Astrocyte of the spinal cord (primary cell): ENCODE measurements at regions not wholly inside any gene's neighbourhood (a gene's known extent, or its start where the extent isn't known, plus 50 kb on each side); places are given as distances from the start of the nearest gene placed in this dataset.

Source experiments
- DNase-seq: peaks from one replicate; pipeline ENCODE4 v3.0.0; 2011; ENCODE audit warnings: low read depth, low spot score
- H3K4me3 ChIP-seq: 2 replicates; pipeline ENCODE4 v1.5.1; 2011; ENCODE audit warnings: low read depth, mild to moderate bottlenecking, low read length, moderate library complexity
- CTCF ChIP-seq: IDR thresholded peaks from 2 replicates; pipeline ENCODE4 v1.5.1; 2012; ENCODE audit warnings: low read depth, mild to moderate bottlenecking, low read length, inconsistent platforms
- in situ Hi-C: cut with HindIII; loops from 2 replicates; pipeline ENCODE4 v1.10.0; 2017; ENCODE audit warnings: low sequenced_read_pairs

DNA sequence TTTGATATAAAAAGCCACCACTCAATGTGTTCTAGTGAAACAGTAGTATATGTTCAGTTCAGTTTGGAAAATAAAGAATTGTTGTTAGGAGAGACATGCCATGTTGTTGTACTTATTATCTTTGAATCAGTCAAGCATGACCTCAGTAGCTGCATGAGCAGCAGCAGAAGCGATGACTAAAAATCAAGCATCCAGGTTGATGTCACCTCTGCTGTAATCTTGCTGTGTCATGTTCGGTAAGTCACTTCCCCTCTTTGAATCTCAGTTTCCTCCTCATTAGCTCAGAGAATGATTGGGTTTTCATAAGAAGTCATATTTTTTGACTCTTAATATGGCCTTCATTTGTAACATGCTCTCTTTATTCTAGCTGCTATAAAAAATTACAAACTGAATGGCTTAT lies 428.4 kb upstream of the B3GALT2 start:
- no peak overlapping the region for H3K4me3 ChIP-seq
- no peak for TF ChIP-seq CTCF
- DNase-seq: peak; percentile 35
- in situ Hi-C loops: no loop called here

GRCh38 chr1:193614275-193614674 lies 427.9 kb upstream of the B3GALT2 start:
- in situ Hi-C loops: no loop called here

GRCh38 chr1:193613041-193613440 lies 426.6 kb upstream of the B3GALT2 start:
- H3K4me3 ChIP-seq: no peak overlapping the region
- DNase-seq: no peak
- in situ Hi-C loops: no loop called here
- TF ChIP-seq CTCF: no peak

More at GRCh38 chr1:193614275-193614674, 427.9 kb upstream of the B3GALT2 start:
- H3K4me3 ChIP-seq: no peak overlapping the region
- no peak for DNase-seq
- TF ChIP-seq CTCF: no peak

DNA sequence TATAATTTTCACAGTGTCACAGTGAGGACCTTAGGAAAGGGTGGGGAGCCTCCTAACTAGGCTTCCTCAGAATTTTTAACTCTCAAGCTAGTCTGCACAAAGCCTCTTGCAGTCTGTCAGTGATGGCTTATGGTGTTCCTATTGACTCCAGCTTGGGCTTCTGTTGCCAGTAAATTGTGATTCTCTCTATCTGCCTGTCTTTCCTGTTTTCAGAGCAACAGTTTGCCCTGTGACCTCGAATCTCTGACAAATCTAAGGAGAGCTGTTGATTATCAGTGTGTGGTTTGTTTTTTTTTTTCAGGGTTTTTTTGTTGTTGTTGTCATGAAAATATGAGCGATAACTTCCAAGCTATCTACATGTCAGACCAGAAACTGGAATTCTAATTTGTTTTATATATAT lies 423.2 kb upstream of the B3GALT2 start:
- TF ChIP-seq CTCF: no peak
- DNase-seq: no peak
- in situ Hi-C loops: no loop called here
- no peak overlapping the region for H3K4me3 ChIP-seq

DNA sequence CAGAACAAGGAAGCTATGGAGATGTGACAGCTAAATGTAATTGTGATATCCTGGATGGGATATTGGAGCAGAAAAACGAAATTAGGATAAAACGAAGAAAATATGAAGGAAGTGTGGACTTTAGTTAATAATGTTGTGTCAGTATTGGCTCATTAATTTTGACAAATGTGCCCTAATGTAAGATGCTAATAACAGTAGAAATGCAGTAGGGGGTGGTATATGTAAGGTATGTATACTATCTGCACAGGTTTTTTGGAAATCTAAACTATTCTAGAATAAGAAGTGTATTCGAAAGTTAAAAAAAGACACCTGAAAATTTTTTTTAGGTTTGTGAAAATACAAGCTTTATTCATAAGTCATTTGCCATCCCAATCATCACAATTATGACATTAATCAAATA lies 421.4 kb upstream of the B3GALT2 start:
- in situ Hi-C loops: no loop called here
- no peak for DNase-seq
- H3K4me3 ChIP-seq: no peak overlapping the region
- no peak for TF ChIP-seq CTCF

DNA sequence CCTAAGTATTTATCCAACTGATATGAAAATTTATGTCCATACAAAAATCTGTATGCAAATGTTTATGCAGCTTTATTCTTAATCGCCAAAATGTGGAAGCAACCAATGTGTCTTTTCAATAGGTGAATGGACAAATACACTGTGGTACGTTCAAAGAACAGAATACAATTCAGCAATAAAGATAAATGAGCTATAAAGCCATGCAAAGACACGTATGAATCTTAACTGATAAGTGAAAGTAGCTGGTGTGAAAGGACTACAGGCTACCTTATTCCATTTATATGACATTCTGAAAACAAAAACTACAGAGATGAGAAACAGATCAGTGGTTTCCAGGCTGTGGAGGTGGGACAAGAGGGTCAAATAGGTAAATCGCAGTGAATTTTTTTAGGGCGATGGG lies 419.6 kb upstream of the B3GALT2 start:
- TF ChIP-seq CTCF: no peak
- no peak overlapping the region for H3K4me3 ChIP-seq
- DNase-seq: no peak
- in situ Hi-C loops: no loop called here

GRCh38 chr1:193602705-193603104 lies 416.3 kb upstream of the B3GALT2 start:
- no peak for TF ChIP-seq CTCF
- no peak for DNase-seq
- in situ Hi-C loops: no loop called here
- no peak overlapping the region for H3K4me3 ChIP-seq
